HL-60 (cell line): ENCODE measurements at regions not wholly inside any gene's neighbourhood (a gene's known extent, or its start where the extent isn't known, plus 50 kb on each side); places are given as distances from the start of the nearest gene placed in this dataset.

Source experiments
- DNase-seq, 2 experiments: peaks; one replicate each; pipeline ENCODE4 v3.0.0-alpha.2; 2010 to 2020; ENCODE audit warnings: low read depth in 1 of 2, low spot score in 1 of 2
- H3K27ac ChIP-seq: fragments of 250-450 bp; sonication (Bioruptor Pico); replicated peaks from 2 replicates; pipeline ENCODE4 v1.5.1; 2020; ENCODE audit warnings: mild to moderate bottlenecking, moderate library complexity
- H3K27me3 ChIP-seq: fragments of 250-450 bp; sonication (Bioruptor Pico); 2 replicates; pipeline ENCODE4 v1.5.1; 2021; ENCODE audit warnings: mild to moderate bottlenecking, moderate library complexity; ENCODE audit not compliant: insufficient read depth, poor library complexity, severe bottlenecking
- H3K4me3 ChIP-seq: replicated peaks from 2 replicates; pipeline ENCODE4 v1.5.1; 2011; ENCODE audit warnings: mild to moderate bottlenecking, control low read depth, low read length; ENCODE audit not compliant: insufficient read depth
- CTCF ChIP-seq: IDR thresholded peaks from one replicate; pipeline ENCODE4 v1.5.1; 2011; ENCODE audit warnings: low read length, control low read depth, inconsistent platforms; ENCODE audit not compliant: insufficient read depth
- GABPA ChIP-seq: IDR thresholded peaks from 2 replicates; pipeline ENCODE4 v1.6.1; 2012; ENCODE audit warnings: low read depth
- POLR2AphosphoS5 ChIP-seq: IDR thresholded peaks from 2 replicates; pipeline ENCODE4 v1.6.1; 2012; ENCODE audit warnings: low read depth
- REST ChIP-seq: IDR thresholded peaks from 2 replicates; pipeline ENCODE4 v1.6.1; 2012; ENCODE audit warnings: low read depth; ENCODE audit not compliant: insufficient replicate concordance
- SPI1 ChIP-seq: IDR thresholded peaks from 2 replicates; pipeline ENCODE4 v1.6.1; 2012; ENCODE audit warnings: low read depth, mild to moderate bottlenecking, borderline replicate concordance

- Histone ChIP-seq H3K27me3 (no peaks in the 10 kb centered on the region), H3K27ac (no peak overlapping the region), H3K4me3 (no peak overlapping the region)
- TF ChIP-seq GABPA (no peak), CTCF (no peak), REST (no peak), SPI1 (no peak), POLR2AphosphoS5 (no peak)
- DNase-seq = no peak
Observed at GRCh38 chr4:164464313-164464712, 289.6 kb upstream of the SMIM31 start.

- H3K27me3 ChIP-seq = no peaks in the 10 kb centered on the region
- H3K4me3 ChIP-seq = no peak overlapping the region
- H3K27ac ChIP-seq = no peak overlapping the region
- TF ChIP-seq CTCF (no peak), SPI1 (no peak), REST (no peak)
- DNase-seq = no peak
Observed at GRCh38 chr4:164467493-164467892, 286.4 kb upstream of the SMIM31 start.

GRCh38 chr4:164481306-164482091 is 272.4 kb upstream of the SMIM31 start:
- Histone ChIP-seq H3K27ac (no peak overlapping the region), H3K27me3 (no peaks in the 10 kb centered on the region), H3K4me3 (no peak overlapping the region)
- TF ChIP-seq REST (no peak), GABPA (no peak), POLR2AphosphoS5 (no peak), SPI1 (no peak), CTCF (no peak)
- no peak for DNase-seq
